HG03135 (cell line): ENCODE measurements at regions not wholly inside any gene's neighbourhood (a gene's known extent, or its start where the extent isn't known, plus 50 kb on each side); places are given as distances from the start of the nearest gene placed in this dataset.

Source experiments
- ATAC-seq: cut with Tn5 transposase; IDR thresholded peaks from one replicate; pipeline ENCODE4 v1.9.1; 2021; ENCODE audit warnings: mild to moderate bottlenecking, moderate library complexity; ENCODE audit not compliant: unreplicated experiment

DNA sequence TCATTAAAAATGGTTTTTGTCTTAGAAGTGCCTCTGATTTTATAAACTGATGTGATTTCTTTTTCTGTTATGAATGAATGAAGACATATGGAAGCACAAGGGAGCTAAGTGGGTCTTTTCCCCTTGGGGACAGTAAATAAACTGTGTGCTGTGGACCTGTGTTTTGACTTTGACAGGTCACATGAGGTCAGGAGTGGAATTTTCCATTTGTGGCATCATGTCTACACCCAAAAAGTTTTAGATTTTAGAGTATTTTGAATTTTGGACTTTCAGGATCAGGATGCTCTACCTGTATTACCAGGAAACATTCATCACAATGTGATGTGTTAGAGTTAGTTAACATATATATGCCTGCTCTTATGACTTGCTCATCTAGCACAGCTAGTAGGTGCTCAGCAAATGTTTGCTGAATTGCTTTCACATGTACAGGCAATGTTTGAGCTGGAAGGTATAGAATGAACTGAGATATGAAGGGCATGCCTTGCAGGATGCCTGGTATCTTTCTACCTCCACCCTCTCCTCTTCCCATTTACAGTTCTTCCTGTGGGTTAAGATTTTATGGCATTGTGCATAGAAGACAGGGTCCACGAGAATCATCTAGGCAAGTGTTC, 73.2 kb upstream of the NR3C1 start:
- ATAC-seq: no peak

DNA sequence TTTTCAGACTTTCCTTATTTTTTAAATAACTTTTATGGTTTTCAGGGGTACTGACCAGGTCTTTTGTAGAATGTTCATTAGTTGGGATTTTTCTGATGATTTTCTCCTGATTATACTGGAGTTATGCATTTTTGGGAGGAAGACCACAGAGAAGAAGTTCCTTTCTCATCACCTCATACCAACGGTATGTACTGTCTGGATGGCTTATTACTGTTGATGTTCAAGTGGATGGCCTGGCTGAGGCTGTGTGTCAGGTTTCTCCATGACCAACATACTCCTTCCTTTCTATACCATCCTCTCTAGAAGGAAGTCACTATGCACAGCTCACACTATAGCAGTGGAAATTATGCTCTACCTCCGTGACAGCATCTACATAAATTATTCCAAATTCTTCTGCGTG, 71.1 kb upstream of the NR3C1 start:
- ATAC-seq: no peak

DNA sequence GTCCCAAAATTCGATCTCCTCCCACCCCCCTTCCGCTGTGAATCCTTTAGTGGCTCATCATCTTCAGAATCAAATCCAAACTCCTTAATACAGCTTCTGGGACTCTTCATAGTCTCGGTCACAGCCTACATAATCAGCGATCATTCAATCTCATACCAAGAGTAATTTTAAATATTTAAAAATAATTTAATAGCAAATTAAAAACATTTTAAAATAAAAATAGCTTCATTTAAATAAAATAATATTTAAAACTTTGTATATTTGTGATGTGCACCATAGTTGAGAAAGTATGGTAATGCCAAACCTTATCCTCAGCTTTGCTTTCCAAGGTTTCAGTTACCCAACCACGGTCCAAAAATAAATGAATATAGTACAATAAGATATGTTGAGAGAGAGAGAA, 70.0 kb upstream of the NR3C1 start:
- no peak for ATAC-seq

DNA sequence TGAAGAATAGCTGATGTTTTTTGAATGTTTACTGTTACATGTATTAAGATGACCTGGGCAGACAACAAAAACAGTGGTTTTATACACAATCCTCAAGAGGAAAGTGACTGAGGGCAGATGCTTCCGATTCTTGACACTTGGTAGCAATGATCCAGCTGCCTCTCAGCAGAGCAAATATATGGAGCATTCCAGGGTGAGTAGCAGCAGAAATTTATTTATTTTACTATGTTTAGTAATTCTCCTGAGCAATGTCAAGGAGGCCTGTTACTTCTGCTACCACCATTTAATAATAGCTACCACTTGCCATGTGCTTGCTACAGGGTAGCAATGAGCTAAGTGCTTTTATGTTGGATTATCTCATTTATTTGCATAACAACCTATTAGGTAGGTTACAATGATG, 69.1 kb upstream of the NR3C1 start:
- no peak for ATAC-seq

GRCh38 chr5:143471666-143472464, 68.4 kb upstream of the NR3C1 start:
- no peak for ATAC-seq

GRCh38 chr5:143471041-143471509, 67.6 kb upstream of the NR3C1 start:
- ATAC-seq: no peak

DNA sequence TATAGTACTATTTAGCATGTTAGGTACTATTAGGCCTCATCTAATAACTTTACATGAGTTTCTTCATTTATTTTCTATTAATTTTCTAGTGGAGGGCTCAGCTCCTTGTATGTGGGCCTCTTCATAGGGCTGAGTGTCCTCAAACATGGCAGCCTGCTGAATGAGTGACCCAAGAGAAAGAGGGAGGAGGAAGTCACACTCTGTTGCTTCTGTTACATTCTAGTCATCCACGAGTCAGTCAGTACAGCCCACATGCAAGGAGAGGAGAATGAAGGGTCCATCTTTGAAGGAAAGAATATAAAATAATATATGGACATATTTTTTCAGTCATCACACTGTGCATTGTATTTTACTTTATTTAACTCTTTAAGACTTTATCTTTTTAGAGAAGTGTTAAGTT, 66.6 kb upstream of the NR3C1 start:
- no peak for ATAC-seq

DNA sequence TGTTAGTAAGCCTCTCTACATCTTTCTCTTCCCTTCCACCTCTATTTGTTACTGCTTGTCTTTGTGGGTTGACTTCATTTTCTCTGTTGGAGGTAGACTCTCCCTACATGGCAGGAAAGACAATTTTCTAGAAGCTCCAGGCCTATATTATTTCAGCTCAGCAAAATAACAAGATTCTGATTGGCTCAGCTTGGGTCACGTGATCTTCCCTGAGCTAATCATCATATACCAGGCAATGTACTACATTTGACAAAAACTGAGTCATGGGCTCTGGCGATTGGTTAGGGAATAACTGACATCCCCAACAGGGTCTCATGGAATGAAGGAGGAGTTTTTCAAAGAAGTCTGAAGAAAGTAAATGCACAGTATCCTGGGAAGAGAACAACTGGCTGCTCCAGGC, 65.6 kb upstream of the NR3C1 start:
- no peak for ATAC-seq

DNA sequence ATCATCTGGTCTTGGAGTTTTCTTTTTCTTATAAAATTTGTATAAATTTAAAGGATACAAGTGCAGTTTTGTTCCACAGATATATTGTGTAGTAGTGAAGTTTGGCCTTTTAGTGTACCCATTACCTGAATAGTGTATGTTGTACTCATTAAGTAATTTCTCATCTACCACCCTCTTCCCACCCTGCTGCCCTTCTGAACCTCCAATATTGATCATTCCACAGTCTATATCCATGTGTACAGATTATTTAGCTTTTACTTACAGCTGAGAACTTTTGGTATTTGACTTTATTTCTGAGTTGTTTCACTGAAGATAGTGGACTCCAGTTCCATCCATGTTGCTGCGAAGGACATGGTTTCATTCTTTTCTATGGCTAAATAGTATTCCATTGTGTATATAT, 63.1 kb upstream of the NR3C1 start:
- ATAC-seq: no peak

DNA sequence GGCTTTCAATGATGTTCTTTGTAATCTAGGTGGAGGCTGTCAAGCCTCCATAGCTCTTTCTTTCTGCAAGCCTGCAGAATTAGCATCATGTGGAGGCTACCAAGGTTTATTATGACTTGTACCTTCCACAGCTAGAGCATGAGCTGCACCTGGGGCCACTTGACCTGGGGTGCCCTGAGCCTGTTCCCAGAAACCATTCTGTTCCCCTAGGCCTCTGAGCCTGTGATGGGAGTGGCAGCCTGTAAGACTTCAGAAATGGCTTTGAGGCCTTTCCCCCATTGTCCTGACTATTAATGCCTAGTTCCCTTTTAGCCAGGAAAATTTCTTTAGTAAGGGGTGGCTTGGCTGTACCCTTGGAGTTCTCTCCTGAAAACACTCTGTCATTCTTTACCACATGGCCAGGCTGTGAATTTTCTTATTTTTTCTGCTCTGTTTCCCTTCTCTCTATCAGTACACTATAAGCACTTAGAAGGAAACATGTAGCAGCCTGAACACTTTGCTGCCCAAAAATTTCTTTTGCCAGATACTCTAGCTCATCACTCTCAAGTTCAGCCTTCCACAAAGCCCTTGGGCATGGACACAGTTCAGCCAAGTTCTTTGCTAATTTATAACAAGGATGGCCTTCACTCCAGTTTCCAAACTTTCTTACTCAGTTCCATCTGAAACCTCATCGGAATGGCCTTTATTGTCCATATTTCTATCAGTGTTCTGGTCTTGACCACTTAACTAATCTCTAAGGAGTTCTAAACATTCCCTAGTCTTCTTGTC, 61.4 kb upstream of the NR3C1 start:
- ATAC-seq: no peak

- no peak for ATAC-seq
Observed at GRCh38 chr5:143462431-143462830, 58.9 kb upstream of the NR3C1 start.

- ATAC-seq: no peak
Observed at GRCh38 chr5:143459433-143459832, 55.9 kb upstream of the NR3C1 start.

GRCh38 chr5:143456952-143457547, 53.6 kb upstream of the NR3C1 start:
- no peak for ATAC-seq

DNA sequence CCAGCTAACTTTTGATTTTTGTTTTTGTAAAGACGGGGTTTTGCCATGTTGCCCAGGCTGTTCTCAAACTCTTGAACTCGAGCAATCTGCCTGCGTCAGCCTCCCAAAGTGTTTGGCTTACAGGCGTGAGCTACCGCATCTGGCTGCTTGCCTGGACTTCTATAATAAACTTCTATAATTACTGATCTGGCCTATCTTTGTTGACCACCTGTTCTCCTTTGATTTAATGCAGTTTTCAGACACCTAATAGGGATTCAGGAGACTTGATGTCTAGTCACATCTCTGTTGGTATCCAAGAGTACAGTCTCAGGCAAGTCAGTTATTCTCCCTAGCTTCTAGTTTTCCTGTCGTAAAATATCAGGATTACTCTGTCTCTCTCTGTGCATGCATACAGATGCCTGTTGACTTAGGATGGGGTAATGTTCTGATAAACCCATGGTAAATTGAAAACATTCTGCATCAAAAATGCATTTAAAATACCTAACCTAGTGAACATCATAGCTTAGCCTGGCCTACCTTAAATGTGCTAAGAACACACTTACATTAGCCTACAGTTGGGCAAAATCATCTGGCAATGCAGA, 51.5 kb upstream of the NR3C1 start:
- ATAC-seq: no peak

- ATAC-seq: no peak
Observed at GRCh38 chr5:143453720-143454119, 50.2 kb upstream of the NR3C1 start.
